SK-N-SH treated with all-trans-retinoic acid at 6 μM for 48 hours (cell line): ENCODE measurements at regions not wholly inside any gene's neighbourhood (a gene's known extent, or its start where the extent isn't known, plus 50 kb on each side); places are given as distances from the start of the nearest gene placed in this dataset.

ENCODE experiments used
- ARNTL ChIP-seq: fragments of 450-650 bp; formaldehyde crosslinking; IDR thresholded peaks from 2 replicates; pipeline ENCODE4 v1.5.0; 2020; ENCODE audit warnings: low read depth, mild to moderate bottlenecking, moderate library complexity, borderline replicate concordance
- ESRRG ChIP-seq: fragments of 250-450 bp; sonication (Bioruptor Pico); IDR thresholded peaks from 2 replicates; pipeline ENCODE4 v1.6.1; 2021; ENCODE audit warnings: mild to moderate bottlenecking
- ISL1 ChIP-seq: fragments of 250-450 bp; sonication (Bioruptor Pico); IDR thresholded peaks from 2 replicates; pipeline ENCODE4 v2.1.2; 2022; ENCODE audit warnings: mild to moderate bottlenecking, moderate library complexity
- OSR1 ChIP-seq: fragments of 250-450 bp; sonication (Bioruptor Pico); IDR thresholded peaks from 2 replicates; pipeline ENCODE4 v1.8.0; 2022; ENCODE audit warnings: moderate library complexity, mild to moderate bottlenecking, inconsistent platforms
- SNAI2 ChIP-seq: fragments of 250-450 bp; sonication (Bioruptor Pico); IDR thresholded peaks from 2 replicates; pipeline ENCODE4 v1.5.0; 2020; ENCODE audit warnings: mild to moderate bottlenecking, moderate library complexity
- TSHZ2 ChIP-seq: fragments of 250-450 bp; sonication (Bioruptor Pico); IDR thresholded peaks from 2 replicates; pipeline ENCODE4 v1.5.0; 2020; ENCODE audit warnings: mild to moderate bottlenecking, moderate library complexity
- ZFP3 ChIP-seq: fragments of 250-450 bp; sonication (Bioruptor Pico); IDR thresholded peaks from 2 replicates; pipeline ENCODE4 v1.5.0; 2020; ENCODE audit warnings: mild to moderate bottlenecking, moderate library complexity
- ZFP30 ChIP-seq: fragments of 450-650 bp; formaldehyde crosslinking; IDR thresholded peaks from 2 replicates; pipeline ENCODE4 v1.5.0; 2022; ENCODE audit warnings: mild to moderate bottlenecking, moderate library complexity
- ZNF8 ChIP-seq: fragments of 450-650 bp; formaldehyde crosslinking; IDR thresholded peaks from 2 replicates; pipeline ENCODE4 v1.5.0; 2020; ENCODE audit warnings: mild to moderate bottlenecking, moderate library complexity
- TF ChIP-seq, protein P1 (sequence below): fragments of 250-450 bp; sonication (Bioruptor Pico); IDR thresholded peaks from 2 replicates; pipeline ENCODE4 v1.8.0; 2020; ENCODE audit warnings: mild to moderate bottlenecking, moderate library complexity, borderline replicate concordance
- TF ChIP-seq, protein P2 (sequence below): fragments of 250-450 bp; sonication (Bioruptor Pico); IDR thresholded peaks from 2 replicates; pipeline ENCODE4 v1.5.1; 2021; ENCODE audit warnings: mild to moderate bottlenecking, moderate library complexity
- TF ChIP-seq, protein P3 (sequence below): fragments of 250-450 bp; sonication (Bioruptor Pico); IDR thresholded peaks from 2 replicates; pipeline ENCODE4 v1.8.0; 2021; ENCODE audit warnings: low read depth, mild to moderate bottlenecking, moderate library complexity, borderline replicate concordance

- TF ChIP-seq ZFP3 (no peak), OSR1 (no peak), ARNTL (CRISPR knock-in tag) (no peak), ZFP30 (CRISPR knock-in tag) (no peak), TSHZ2 (CRISPR knock-in tag) (no peak), SNAI2 (CRISPR knock-in tag) (no peak), ESRRG (CRISPR knock-in tag) (no peak), ZNF8 (CRISPR knock-in tag) (no peak), ISL1 (CRISPR knock-in tag) (no peak)
- TF ChIP-seq, protein P1, sequence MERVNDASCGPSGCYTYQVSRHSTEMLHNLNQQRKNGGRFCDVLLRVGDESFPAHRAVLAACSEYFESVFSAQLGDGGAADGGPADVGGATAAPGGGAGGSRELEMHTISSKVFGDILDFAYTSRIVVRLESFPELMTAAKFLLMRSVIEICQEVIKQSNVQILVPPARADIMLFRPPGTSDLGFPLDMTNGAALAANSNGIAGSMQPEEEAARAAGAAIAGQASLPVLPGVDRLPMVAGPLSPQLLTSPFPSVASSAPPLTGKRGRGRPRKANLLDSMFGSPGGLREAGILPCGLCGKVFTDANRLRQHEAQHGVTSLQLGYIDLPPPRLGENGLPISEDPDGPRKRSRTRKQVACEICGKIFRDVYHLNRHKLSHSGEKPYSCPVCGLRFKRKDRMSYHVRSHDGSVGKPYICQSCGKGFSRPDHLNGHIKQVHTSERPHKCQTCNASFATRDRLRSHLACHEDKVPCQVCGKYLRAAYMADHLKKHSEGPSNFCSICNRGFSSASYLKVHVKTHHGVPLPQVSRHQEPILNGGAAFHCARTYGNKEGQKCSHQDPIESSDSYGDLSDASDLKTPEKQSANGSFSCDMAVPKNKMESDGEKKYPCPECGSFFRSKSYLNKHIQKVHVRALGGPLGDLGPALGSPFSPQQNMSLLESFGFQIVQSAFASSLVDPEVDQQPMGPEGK: no peak
- TF ChIP-seq, protein P2, sequence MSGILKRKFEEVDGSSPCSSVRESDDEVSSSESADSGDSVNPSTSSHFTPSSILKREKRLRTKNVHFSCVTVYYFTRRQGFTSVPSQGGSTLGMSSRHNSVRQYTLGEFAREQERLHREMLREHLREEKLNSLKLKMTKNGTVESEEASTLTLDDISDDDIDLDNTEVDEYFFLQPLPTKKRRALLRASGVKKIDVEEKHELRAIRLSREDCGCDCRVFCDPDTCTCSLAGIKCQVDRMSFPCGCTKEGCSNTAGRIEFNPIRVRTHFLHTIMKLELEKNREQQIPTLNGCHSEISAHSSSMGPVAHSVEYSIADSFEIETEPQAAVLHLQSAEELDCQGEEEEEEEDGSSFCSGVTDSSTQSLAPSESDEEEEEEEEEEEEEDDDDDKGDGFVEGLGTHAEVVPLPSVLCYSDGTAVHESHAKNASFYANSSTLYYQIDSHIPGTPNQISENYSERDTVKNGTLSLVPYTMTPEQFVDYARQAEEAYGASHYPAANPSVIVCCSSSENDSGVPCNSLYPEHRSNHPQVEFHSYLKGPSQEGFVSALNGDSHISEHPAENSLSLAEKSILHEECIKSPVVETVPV: no peak
- TF ChIP-seq, protein P3, sequence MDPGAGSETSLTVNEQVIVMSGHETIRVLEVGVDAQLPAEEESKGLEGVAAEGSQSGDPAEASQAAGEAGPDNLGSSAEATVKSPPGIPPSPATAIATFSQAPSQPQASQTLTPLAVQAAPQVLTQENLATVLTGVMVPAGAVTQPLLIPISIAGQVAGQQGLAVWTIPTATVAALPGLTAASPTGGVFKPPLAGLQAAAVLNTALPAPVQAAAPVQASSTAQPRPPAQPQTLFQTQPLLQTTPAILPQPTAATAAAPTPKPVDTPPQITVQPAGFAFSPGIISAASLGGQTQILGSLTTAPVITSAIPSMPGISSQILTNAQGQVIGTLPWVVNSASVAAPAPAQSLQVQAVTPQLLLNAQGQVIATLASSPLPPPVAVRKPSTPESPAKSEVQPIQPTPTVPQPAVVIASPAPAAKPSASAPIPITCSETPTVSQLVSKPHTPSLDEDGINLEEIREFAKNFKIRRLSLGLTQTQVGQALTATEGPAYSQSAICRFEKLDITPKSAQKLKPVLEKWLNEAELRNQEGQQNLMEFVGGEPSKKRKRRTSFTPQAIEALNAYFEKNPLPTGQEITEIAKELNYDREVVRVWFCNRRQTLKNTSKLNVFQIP (CRISPR knock-in tag): no peak
Measured at GRCh38 chr2:122939796-122940195, 1085.3 kb upstream of the CNTNAP5 start.
